ENCODE measurements at regions not wholly inside any gene's neighbourhood (a gene's known extent, or its start where the extent isn't known, plus 50 kb on each side); places are given as distances from the start of the nearest gene placed in this dataset.
A peak's percentile ranks its signal among the peaks of the same experiment; 100 is the strongest.
"Not testable (repeated sequence)": the region's sequence is repeated elsewhere in the genome, so short reads cannot be mapped to it uniquely, and the experiment has no call there.

DNA sequence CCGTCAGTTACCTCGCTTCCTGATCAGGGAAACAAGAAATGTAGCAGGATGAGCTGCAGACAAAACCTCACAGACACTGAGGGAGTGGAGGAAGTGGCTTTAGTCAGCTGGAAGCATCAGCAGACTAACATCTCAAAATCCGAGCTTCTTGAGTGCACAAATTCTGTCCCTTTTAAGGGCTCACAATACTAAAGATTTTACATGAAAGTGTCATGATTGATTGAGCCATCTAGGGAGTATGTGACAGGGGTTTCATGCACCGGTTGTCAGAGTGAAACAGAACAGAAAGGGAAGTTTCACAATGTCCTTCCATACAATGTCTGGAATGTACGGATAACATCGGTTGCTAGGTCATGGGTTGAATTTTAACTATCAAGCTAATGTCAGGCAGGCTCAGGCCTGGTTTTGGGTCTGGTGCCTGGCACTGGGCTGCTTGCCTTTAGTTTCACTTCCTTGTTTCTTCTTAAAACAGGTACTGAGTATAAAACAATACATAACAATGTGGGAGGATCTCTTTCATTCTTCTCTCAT, 1235.7 kb downstream of the CDY2B start:
- Mint-ChIP-seq H3K9me3 (ENCODE audit: insufficient read depth) (no peaks in the 10 kb centered on the region), H3K4me1 (peaks cover 31% of the 10 kb centered on the region), H3K27ac (peak overlapping the region; percentile 86), H3K27me3 (no peaks in the 10 kb centered on the region), H3K4me3 (peak overlapping the region; percentile 16)
- no peak overlapping the region for H2AFZ ChIP-seq (ENCODE audit: insufficient read depth, low read depth, low read length, poor library complexity, severe bottlenecking)
- no peak overlapping the region for H3K4me2 ChIP-seq (replicated peaks; ENCODE audit: low read depth, low read length, poor library complexity, severe bottlenecking)
- no peaks in the 10 kb centered on the region for H3K9me3 ChIP-seq (ENCODE audit: control extremely low read depth in 1 of 3, control insufficient read depth in 2 of 3, insufficient read depth in 1 of 3, low read length in 2 of 3)
- no CpG with 5 or more reads among the region's 6 CpGs for WGBS (ENCODE audit: insufficient coverage)
- POLR2A ChIA-PET: no interaction called here
- peaks cover 0 to 32% of the 10 kb centered on the region in 2 donors for H3K4me1 ChIP-seq (ENCODE audit: control insufficient read depth in 2 of 2, insufficient read depth in 2 of 2, low read length in 2 of 2)
- no peak overlapping the region for H3K4me3 ChIP-seq (ENCODE audit: control extremely low read depth in 1 of 5, extremely low read depth in 1 of 5, insufficient read depth in 1 of 5, low read depth in 2 of 5, low read length in 4 of 5)
- no peaks in the 10 kb centered on the region for H4K20me1 ChIP-seq (ENCODE audit: control insufficient read depth, insufficient read depth, low read length, poor library complexity, severe bottlenecking)
- intact Hi-C loops (cut with micrococcal nuclease): loop anchor here (1.0 to 5.0 kb wide), 2 partner anchors 8 to 82 kb away; no protein-coding TSS in a partner anchor
- CTCF ChIA-PET: no interaction called here
- no peaks in the 10 kb centered on the region for H3K27me3 ChIP-seq (replicated peaks in 1 of 4; ENCODE audit: control extremely low read depth in 1 of 4, control insufficient read depth in 3 of 4, insufficient read depth in 4 of 4, low read length in 3 of 4)
- TF ChIP-seq EZH2 (IDR thresholded peaks at IDR 0.05; ENCODE audit: borderline replicate concordance, insufficient read depth, low read depth, low read length, poor library complexity, severe bottlenecking): no peak
- TF ChIP-seq, protein P1, sequence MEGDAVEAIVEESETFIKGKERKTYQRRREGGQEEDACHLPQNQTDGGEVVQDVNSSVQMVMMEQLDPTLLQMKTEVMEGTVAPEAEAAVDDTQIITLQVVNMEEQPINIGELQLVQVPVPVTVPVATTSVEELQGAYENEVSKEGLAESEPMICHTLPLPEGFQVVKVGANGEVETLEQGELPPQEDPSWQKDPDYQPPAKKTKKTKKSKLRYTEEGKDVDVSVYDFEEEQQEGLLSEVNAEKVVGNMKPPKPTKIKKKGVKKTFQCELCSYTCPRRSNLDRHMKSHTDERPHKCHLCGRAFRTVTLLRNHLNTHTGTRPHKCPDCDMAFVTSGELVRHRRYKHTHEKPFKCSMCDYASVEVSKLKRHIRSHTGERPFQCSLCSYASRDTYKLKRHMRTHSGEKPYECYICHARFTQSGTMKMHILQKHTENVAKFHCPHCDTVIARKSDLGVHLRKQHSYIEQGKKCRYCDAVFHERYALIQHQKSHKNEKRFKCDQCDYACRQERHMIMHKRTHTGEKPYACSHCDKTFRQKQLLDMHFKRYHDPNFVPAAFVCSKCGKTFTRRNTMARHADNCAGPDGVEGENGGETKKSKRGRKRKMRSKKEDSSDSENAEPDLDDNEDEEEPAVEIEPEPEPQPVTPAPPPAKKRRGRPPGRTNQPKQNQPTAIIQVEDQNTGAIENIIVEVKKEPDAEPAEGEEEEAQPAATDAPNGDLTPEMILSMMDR (IDR thresholded peaks at IDR 0.05): no peak
- H3K36me3 ChIP-seq (replicated peaks in 1 of 2; ENCODE audit: control extremely low read depth in 1 of 2, control insufficient read depth in 1 of 2, extremely low read depth in 1 of 2, insufficient read depth in 2 of 2, low read length in 1 of 2): no peaks in the 10 kb centered on the region
- H3K9ac ChIP-seq (ENCODE audit: low read length): no peak overlapping the region
- DNase-seq (peak; percentile 61), ATAC-seq (ENCODE audit: low read depth) (peak; percentile 57)
- H3K79me2 ChIP-seq (ENCODE audit: control insufficient read depth, insufficient read depth, low read length): no peaks in the 10 kb centered on the region
- H3K27ac ChIP-seq (ENCODE audit: low read length in 2 of 2): peak overlapping the region in 1 of 2 donors; percentile 71

GRCh38 chrY:16639777-16640176, 1240.2 kb downstream of the CDY2B start:
- H3K9ac ChIP-seq (ENCODE audit: low read length): no peak overlapping the region
- H3K36me3 ChIP-seq (replicated peaks in 1 of 2; ENCODE audit: control extremely low read depth in 1 of 2, control insufficient read depth in 1 of 2, extremely low read depth in 1 of 2, insufficient read depth in 2 of 2, low read length in 1 of 2): no peaks in the 10 kb centered on the region
- no peak overlapping the region for H3K4me3 ChIP-seq (ENCODE audit: control extremely low read depth in 1 of 5, extremely low read depth in 1 of 5, insufficient read depth in 1 of 5, low read depth in 2 of 5, low read length in 4 of 5)
- Mint-ChIP-seq H3K27me3 (no peaks in the 10 kb centered on the region), H3K9me3 (ENCODE audit: insufficient read depth) (no peaks in the 10 kb centered on the region), H3K4me1 (peaks cover 35% of the 10 kb centered on the region), H3K4me3 (no peak overlapping the region), H3K27ac (no peak overlapping the region)
- POLR2A ChIA-PET: no interaction called here
- no CpG with 5 or more reads among the region's 3 CpGs for WGBS (ENCODE audit: insufficient coverage)
- CTCF ChIA-PET: no interaction called here
- H2AFZ ChIP-seq (ENCODE audit: insufficient read depth, low read depth, low read length, poor library complexity, severe bottlenecking): no peak overlapping the region
- H4K20me1 ChIP-seq (ENCODE audit: control insufficient read depth, insufficient read depth, low read length, poor library complexity, severe bottlenecking): no peaks in the 10 kb centered on the region
- H3K27ac ChIP-seq (ENCODE audit: low read length in 2 of 2): no peak overlapping the region
- intact Hi-C loops (cut with micrococcal nuclease): loop anchor here (5.0 kb wide), 1 partner anchor 77 kb away; no protein-coding TSS in a partner anchor
- no peaks in the 10 kb centered on the region for H3K27me3 ChIP-seq (replicated peaks in 1 of 4; ENCODE audit: control extremely low read depth in 1 of 4, control insufficient read depth in 3 of 4, insufficient read depth in 4 of 4, low read length in 3 of 4)
- peaks cover 0 to 40% of the 10 kb centered on the region in 2 donors for H3K4me1 ChIP-seq (ENCODE audit: control insufficient read depth in 2 of 2, insufficient read depth in 2 of 2, low read length in 2 of 2)
- H3K9me3 ChIP-seq (ENCODE audit: control extremely low read depth in 1 of 3, control insufficient read depth in 2 of 3, insufficient read depth in 1 of 3, low read length in 2 of 3): no peaks in the 10 kb centered on the region
- DNase-seq (peak; percentile 44), ATAC-seq (ENCODE audit: low read depth) (peak; percentile 37)
- TF ChIP-seq, protein P1 (IDR thresholded peaks at IDR 0.05): peak; percentile 22
- TF ChIP-seq EZH2 (IDR thresholded peaks at IDR 0.05; ENCODE audit: borderline replicate concordance, insufficient read depth, low read depth, low read length, poor library complexity, severe bottlenecking): no peak
- no peak overlapping the region for H3K4me2 ChIP-seq (replicated peaks; ENCODE audit: low read depth, low read length, poor library complexity, severe bottlenecking)
- no peaks in the 10 kb centered on the region for H3K79me2 ChIP-seq (ENCODE audit: control insufficient read depth, insufficient read depth, low read length)

GRCh38 chrY:16638743-16639142, 1241.3 kb downstream of the CDY2B start:
- H3K27me3 ChIP-seq (replicated peaks in 1 of 4; ENCODE audit: control extremely low read depth in 1 of 4, control insufficient read depth in 3 of 4, insufficient read depth in 4 of 4, low read length in 3 of 4); H3K27me3 Mint-ChIP-seq; H3K27ac Mint-ChIP-seq; H3K4me3 Mint-ChIP-seq; H3K4me2 ChIP-seq (replicated peaks; ENCODE audit: low read depth, low read length, poor library complexity, severe bottlenecking); ATAC-seq (ENCODE audit: low read depth); H3K9me3 ChIP-seq (ENCODE audit: control extremely low read depth in 1 of 3, control insufficient read depth in 2 of 3, insufficient read depth in 1 of 3, low read length in 2 of 3); H3K36me3 ChIP-seq (replicated peaks in 1 of 2; ENCODE audit: control extremely low read depth in 1 of 2, control insufficient read depth in 1 of 2, extremely low read depth in 1 of 2, insufficient read depth in 2 of 2, low read length in 1 of 2); H2AFZ ChIP-seq (ENCODE audit: insufficient read depth, low read depth, low read length, poor library complexity, severe bottlenecking); H3K9me3 Mint-ChIP-seq (ENCODE audit: insufficient read depth); H4K20me1 ChIP-seq (ENCODE audit: control insufficient read depth, insufficient read depth, low read length, poor library complexity, severe bottlenecking); H3K9ac ChIP-seq (ENCODE audit: low read length); H3K4me3 ChIP-seq (ENCODE audit: control extremely low read depth in 1 of 5, extremely low read depth in 1 of 5, insufficient read depth in 1 of 5, low read depth in 2 of 5, low read length in 4 of 5); intact Hi-C loops (cut with micrococcal nuclease); CTCF ChIA-PET; POLR2A ChIA-PET; H3K79me2 ChIP-seq (ENCODE audit: control insufficient read depth, insufficient read depth, low read length); H3K27ac ChIP-seq (ENCODE audit: low read length in 2 of 2); DNase-seq: not testable (repeated sequence)
- peaks cover 27% of the 10 kb centered on the region for H3K4me1 Mint-ChIP-seq
- H3K4me1 ChIP-seq (ENCODE audit: control insufficient read depth in 2 of 2, insufficient read depth in 2 of 2, low read length in 2 of 2): peaks cover 0 to 29% of the 10 kb centered on the region in 2 donors
